H1 (cell line): ENCODE measurements at regions not wholly inside any gene's neighbourhood (a gene's known extent, or its start where the extent isn't known, plus 50 kb on each side); places are given as distances from the start of the nearest gene placed in this dataset.

ENCODE experiments used
- GTF2F1 ChIP-seq: IDR thresholded peaks from 2 replicates; pipeline ENCODE4 v1.6.1; 2012; ENCODE audit warnings: low read depth, low read length, improper control_type of control experiment, borderline replicate concordance
- RBBP5 ChIP-seq: IDR thresholded peaks from 2 replicates; pipeline ENCODE4 v1.7.1; 2012; ENCODE audit warnings: low read depth, mild to moderate bottlenecking, inconsistent platforms, low read length, moderate library complexity, borderline replicate concordance
- RNF2 ChIP-seq: fragments of 200-900, 300-1000 bp; sonication (generic); IDR thresholded peaks from 2 replicates; pipeline ENCODE4 v1.7.1; 2016; ENCODE audit warnings: borderline replicate concordance, low read depth, mild to moderate bottlenecking, antibody characterized with exemption, low read length; ENCODE audit not compliant: poor library complexity, severe bottlenecking; ENCODE audit errors: missing control alignments
- SIN3A ChIP-seq, 2 experiments: IDR thresholded peaks in 1 of 2; conservative IDR thresholded peaks in 1 of 2; 2 replicates each; pipeline ENCODE4 v1.6.1; 2011 to 2012; ENCODE audit warnings: low read length in 2 of 2, improper control_type of control experiment in 1 of 2, low read depth in 1 of 2, mild to moderate bottlenecking in 1 of 2
- TF ChIP-seq, protein P1 (sequence below): IDR thresholded peaks from 2 replicates; pipeline ENCODE4 v1.6.1; 2012; ENCODE audit warnings: inconsistent platforms

DNA sequence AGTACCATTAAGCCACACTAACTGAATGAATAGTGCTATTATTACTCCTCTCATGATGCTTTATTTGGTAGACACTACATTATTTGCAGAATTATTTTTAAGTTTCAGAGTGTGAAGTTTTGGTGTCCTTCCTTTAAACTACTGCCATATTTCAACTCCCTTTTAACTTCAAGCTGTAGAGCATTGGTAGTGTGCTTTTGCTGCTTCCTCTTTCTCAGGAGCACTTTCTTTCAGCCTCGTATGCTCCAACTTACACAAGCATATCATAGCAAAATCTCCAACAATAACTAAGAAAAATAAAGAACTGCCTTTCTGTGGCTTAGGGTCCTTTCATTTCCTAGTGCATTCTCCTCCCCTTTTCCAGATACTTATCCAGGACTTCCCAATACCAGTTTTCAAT is 476.4 kb upstream of the AGTR1 start (continued):
- TF ChIP-seq, protein P1, sequence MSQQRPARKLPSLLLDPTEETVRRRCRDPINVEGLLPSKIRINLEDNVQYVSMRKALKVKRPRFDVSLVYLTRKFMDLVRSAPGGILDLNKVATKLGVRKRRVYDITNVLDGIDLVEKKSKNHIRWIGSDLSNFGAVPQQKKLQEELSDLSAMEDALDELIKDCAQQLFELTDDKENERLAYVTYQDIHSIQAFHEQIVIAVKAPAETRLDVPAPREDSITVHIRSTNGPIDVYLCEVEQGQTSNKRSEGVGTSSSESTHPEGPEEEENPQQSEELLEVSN = no peak
- TF ChIP-seq GTF2F1 (no peak), SIN3A (conservative IDR thresholded peaks at IDR 0.05 in 1 of 2, IDR thresholded peaks at IDR 0.05 in 1 of 2; ENCODE audit: low read depth in 1 of 2, low read length in 2 of 2) (no peak), RNF2 (no peak), RBBP5 (no peak)
